Endometrium (tissue), 2 donors: ENCODE measurements at regions not wholly inside any gene's neighbourhood (a gene's known extent, or its start where the extent isn't known, plus 50 kb on each side); places are given as distances from the start of the nearest gene placed in this dataset.
"Not testable (repeated sequence)": the region's sequence is repeated elsewhere in the genome, so short reads cannot be mapped to it uniquely, and the experiment has no call there.

Experiments used
- FAIRE-seq: peaks from 2 replicates; lab custom pipeline; 2012; peaks lifted over from hg19 to GRCh38; lab: Jason Lieb, UNC
- donor health status: control.
- donor health status: control.

DNA sequence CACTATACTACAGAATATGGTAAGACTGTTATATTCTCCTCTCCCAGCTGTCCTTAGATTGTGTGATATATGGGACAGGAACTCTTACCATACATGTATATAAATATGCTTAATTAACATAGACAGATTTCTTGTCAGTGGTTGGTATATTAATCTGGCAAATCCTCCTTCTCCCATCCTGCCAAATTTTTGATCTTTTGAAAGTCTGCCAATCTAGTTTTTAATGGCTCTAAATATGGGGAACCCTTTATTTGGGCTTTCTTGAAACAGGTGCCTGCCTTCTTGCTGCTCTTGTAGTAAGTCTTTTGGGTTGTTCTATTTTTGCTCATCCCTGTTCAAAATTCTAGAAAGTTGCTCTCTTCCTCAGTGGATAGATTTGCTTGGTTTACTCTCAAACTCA is 63.5 kb downstream of the SPATA31D1 start:
- FAIRE-seq = no peak

DNA sequence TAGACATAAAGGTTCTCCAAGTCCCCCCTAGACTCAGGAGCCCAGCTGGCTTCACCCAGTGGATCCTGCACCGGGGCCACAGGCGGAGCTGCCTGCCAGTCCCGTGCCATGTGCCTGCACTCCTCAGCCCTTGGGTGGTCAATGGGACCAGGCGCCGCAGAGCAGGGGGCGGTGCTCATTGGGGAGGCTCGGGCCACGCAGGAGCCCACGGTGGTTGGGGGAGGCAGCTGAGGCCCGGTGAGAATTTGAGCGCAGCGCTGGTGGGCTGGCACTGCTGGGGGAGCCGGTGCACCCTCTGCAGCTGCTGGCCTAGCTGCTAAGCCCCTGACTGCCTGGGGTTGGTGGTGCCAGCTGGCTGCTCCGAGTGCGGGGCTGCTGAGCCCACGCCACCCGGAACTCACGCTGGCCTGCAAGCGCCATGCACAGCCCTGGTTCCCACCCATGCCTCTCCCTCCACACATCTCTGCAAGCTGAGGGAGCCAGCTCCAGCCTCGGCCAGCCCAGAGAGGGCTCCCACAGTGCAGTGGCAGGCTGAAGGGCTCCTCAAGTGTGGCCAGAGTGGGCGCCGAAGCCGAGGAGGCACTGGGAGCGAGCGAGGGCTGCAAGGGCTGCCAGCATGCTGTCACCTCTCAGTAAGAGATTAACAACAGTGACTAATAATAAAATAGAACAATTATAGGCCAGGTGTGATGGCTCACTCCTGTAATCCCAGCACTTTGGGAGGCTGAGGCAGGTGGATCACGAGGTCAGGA is 65.9 kb downstream of the SPATA31D1 start:
- FAIRE-seq = no peak

DNA sequence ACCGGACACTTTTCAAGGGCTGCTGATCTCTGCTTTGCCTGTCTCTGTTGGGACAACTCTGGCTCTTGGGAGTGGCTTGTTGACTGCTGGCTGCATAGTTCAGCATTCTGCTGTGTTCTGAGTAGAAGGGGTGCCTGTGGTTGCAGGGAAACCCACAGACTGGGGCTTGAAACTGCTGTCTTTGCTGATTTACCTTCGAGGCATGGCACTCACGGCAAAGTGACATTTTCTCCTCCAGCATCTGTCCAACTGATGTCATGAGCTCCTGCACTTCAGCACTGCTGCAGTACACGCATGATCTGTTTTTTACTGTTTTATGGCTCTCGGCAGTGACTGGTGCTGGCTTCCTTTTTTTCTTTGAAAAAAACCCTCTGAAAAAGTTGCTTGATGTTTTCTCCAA is 69.2 kb downstream of the SPATA31D1 start:
- FAIRE-seq = no peak

DNA sequence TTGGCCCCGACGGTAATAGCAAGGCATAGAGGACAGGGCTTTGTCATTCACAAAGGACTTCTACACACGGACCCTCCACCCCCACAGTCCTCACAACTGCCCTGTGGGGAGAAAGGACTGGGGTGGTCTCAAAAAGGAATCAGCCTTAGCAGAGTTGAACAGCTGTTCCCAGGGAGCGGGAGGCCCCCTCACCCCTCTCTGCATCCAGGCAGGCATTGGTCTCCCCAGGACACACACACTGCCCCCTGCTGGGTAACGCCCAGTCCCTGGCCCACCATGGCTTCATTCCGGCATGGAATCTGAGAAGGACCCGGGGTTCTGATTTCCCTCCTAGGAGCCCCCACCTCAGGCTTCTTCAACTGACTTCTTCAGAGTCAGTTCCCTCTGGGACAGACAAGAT is 73.2 kb downstream of the SPATA31D1 start:
- not testable (repeated sequence) for FAIRE-seq

DNA sequence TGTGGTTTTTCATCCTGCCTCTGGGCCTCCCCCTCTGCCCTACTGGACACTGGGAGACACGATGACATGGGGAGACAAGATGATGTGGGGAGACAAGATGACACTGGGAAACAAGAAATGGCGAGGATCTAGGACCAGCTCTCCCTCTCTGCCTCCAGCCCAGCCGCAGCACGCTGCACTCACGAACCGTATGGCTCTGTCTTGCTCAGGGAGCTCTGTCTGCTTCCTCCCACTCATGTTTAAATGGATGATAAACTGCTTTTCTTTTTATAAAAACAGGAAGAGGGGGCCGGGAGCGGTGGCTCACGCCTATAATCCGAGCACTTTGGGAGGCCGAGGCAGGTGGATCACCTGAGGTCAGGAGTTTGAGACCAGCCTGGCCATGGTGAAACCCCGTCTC is 73.7 kb downstream of the SPATA31D1 start:
- FAIRE-seq = no peak

DNA sequence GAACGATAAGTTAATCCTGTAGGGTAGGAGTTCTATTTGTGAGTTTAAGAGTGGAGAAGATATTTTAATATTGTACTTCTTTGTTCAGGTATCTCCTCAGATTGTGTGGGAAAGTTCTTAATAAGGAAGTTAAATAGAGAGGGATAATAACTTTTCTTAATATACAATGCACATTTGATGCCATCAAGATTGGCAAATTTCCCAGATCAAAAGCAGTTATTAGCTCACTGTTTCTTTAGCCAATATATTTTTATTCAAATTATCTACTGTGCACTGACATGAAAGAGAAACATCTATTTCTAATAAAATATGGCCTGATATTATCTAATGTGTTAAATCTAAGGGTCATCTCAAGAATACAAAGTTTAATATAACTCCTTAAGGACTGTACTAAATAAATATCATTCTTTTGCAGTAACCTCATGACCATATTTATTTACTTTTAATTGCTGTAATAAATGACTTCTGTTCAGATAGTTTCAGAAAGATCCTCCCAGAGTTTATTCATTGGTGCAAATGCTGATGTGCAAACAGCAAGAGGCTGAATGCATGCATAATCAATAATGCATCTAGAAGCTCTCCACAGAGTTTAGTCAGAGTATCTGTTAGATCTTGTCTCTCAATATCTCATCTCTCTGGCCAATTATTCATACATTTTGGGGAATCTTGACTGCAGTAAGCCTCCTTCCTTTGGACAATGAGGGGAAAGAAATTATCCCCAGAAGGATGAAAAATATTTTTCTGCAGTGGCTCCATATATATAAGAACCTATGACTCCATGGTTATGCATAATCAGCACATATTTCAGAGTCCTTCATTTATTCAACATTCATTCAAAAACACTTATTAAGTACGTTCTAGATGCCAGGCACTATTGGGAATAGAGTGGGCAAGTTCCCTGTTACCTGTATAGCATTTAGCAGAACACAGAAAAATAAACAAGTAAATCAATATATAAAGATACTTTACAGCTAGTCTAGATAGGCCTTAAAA is 85.3 kb downstream of the SPATA31D1 start:
- FAIRE-seq = no peak

DNA sequence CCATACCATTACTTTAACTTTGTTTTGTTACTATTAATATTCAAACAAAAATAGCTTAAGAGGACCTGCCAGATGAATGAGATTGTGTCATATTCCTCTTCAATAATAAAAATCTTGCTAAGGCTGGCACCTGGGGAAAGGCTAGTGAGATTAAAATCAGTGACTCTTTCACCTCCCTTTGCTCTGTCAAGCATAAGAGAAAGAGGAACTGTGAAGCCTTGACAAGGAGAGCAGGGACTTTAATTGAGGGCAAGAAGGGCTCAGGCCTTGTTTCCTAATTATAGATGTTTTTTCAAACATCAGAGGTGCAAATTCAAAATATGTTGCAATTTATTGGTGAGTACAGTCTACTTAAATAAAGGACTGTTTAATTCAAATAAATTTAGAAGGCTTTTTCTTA is 91.7 kb downstream of the SPATA31D1 start:
- FAIRE-seq = no peak

DNA sequence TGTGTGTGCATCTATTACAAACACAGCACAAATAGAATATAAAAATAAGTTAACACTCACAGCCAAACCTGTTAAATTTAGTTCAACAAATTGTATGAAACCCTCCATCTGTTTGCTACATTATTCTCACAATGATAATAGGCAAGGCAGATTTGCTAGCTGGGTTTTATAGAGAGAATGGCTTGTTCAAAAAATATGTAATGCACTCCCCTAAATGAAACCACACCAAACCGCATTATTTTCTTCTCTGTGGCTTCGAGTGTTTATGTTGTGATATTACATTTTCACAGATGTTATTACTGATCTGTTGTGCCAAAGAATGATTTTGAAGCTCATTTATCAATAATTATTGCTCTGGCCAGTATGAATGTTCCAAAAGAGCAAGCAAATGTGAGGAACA is 92.9 kb downstream of the SPATA31D1 start:
- FAIRE-seq = no peak

DNA sequence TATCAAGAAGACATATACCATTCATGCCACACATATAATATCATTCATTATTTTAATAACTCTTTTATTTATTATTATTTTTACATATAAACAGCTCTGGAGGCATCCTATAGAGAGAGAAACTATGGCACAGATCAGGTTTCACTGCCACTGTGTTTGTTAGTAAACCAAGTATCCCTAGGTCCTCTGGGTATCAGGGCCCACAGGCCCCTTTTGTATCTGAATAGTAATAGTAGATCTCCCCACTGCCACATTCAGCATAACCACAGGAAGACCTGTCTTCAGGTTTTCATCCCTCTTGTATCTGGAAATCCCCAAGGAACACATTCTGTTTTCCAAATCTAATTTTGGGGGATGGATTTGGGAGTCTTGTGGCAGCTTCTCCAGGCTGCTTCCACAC is 94.0 kb downstream of the SPATA31D1 start:
- no peak for FAIRE-seq

DNA sequence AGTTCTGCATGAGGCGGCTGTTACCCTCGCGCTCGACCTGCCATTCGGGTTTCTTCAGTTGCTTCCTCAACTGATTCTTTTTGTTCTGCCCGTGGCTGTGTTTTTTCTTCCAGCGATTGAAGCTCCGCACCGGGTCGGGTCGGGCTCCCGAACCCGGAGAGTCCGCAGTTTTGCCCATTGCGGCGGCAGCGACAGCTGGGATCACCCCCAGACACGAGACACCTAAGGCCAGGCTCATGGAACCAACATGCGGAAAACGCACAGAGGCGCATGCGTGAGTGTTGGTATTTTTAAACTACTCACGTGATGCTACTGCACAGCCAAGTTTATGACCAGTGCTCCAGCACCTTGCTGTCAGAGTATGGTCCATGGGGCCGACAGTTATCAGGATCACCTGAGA is 100.0 kb downstream of the SPATA31D1 start:
- no peak for FAIRE-seq

DNA sequence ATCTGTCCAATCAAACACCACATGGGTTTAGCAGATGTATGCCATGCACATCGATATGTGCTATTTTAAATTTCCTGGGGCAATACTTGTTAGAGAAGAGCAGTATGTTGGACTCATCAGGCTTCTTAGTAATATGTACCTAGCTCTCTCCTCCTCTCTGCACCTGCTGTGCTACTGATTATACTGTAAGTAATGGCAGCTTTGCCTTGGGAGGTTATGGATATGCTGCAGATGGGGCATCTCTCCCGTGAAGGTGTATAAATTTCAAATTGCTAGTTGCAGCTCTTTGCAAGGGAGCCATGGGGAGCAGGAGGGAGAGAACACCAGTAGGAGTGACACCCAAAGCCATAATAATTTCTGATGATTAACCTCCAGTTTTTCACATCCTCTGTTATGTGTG is 101.5 kb downstream of the SPATA31D1 start:
- FAIRE-seq = no peak

DNA sequence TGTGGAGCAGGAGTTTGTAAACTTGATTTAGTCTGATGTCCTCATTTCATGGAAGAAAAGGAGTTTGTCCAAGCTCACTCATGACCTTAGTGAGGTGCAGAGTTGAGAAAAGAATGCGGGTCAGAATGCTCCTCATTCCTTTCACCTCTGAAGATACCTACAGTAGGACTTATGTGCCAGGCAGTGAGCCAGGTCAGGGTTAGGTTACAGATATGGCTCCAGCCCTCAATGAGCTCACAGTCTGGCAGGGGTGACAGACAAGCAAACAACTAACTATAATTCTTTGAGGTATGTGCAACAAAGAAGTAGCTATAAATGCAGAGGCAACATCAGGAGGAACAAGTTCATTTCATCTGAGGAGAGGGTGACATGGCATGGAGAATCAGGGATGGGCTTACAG is 102.5 kb downstream of the SPATA31D1 start:
- FAIRE-seq = no peak

DNA sequence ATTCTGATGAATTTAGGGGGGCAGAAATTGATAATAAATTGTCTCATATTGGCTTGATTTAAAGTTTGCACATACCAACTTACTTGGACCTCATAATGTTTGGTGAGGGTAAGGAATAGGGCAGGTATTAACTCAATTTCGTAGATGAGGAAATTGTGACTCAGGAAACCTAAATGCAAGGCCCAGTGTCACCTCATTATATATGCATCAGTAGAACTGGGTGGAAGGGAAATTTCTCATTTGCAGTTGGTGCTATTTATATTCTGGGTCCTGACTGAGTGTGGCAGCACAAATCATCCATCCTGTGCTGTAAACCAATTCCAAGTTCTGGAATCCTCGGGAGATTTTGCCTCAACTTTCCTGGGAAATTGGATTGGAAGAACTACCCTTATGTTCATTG is 103.0 kb downstream of the SPATA31D1 start:
- FAIRE-seq = no peak

DNA sequence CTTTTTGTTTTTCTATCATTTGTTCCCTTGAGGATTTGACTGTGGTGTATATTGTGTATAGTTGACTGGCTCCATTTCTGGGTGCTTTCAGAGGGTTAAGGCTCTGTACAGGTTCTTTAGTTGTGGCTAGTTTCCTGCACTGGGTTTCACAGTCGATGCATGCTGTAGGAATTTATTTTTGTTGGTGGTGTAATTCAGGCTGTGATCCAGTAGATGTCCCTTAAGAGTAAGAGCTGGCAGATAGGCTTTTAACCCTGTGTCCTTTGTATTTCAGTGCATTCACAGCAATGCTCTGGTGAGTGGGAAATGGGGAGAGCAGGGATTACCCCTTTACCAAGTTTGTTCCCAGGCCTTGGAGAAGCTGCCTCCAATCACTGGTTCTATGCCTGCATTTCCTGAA is 112.9 kb downstream of the SPATA31D1 start:
- no peak for FAIRE-seq

DNA sequence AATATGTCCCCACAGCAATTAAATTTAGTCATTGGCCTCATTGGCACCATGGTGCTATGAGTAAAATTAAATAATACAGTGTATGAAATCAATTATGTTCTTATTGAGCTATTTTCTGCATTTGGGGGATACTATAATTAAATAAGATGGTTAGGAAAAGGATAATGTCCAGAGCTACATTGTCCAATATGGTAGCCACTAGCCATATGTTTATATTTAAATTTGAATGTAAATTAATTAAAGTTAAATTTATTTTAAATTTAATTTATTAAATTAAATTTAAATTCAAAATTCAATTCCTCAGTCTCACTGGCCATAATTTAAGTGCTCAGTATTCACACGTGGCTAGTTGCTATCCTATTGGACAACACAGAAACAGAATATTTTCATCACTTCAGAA is 115.7 kb downstream of the SPATA31D1 start:
- FAIRE-seq = no peak

DNA sequence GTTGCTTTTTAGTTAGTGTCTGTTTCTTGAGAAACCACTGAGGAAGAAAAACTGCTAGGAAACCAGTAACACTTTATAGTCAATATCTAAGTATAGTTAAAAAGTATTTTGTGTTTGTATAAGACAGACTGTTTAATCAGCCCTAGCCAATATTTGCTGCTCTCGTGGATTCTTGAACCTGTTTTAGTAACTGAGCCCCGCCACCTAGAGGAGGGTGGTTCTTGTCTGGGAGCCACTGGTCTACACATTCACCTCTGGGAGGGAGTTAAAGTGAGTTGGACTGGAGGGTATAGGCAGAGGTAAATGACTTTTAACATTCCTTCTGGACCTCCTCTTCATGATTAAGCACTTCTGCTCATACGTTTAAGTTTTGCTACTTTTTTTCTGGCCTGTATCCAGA is 117.2 kb downstream of the SPATA31D1 start:
- FAIRE-seq = no peak

DNA sequence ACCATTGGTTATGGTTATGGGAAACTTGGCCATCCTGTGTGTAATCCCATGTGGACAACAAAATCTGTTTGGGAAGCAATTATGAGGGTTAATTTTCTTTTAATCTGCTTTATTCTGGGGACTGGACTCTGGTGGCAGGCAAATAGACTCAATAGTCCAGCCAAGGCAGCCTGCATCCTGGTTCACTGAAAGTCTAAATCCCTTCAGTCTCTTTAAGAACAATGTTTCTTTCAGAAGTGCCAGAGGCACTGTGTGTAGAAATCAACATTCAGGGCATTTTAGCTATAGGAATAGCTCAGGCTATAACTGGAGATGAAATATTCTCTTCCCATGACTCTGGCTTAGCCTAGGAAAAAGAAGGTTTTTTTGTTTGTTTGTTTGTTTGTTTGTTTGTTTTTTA is 118.0 kb downstream of the SPATA31D1 start:
- FAIRE-seq = no peak

DNA sequence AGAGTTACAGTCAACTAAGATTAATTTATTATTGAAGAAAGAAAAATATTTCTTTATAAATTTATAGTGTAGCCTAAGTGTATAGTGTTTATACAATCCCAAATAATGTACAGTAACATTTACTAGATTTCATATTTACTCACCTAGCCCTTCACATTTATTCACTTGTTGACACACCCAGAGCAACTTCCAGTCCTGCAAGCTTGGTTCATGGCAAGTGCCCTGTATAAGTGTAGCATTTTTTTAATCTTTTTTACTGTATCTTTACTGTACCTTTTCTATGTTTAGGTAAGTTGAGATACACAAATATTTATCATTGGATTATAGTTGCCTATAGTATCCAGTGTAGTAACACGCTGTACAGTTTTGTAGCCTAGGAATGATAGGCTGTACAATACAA is 119.9 kb downstream of the SPATA31D1 start:
- no peak for FAIRE-seq

DNA sequence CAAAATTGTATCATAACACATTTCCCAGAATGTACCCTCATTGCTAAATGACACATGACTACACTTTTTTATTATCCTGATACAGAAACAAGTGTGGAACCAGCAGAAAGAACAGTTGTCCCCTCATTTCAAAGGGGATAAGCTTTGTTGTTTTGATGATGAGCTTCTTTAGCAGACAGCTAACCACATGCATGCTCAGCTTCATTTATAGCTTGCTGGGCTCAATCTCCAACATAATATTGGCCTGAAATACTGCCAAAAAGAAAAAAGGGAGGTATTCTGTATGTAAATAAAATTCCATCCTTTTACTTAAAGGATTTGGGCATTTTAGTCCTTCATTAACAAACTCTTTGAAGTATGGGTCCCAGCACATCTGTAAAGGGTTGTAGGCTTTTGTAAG is 120.4 kb downstream of the SPATA31D1 start:
- no peak for FAIRE-seq

DNA sequence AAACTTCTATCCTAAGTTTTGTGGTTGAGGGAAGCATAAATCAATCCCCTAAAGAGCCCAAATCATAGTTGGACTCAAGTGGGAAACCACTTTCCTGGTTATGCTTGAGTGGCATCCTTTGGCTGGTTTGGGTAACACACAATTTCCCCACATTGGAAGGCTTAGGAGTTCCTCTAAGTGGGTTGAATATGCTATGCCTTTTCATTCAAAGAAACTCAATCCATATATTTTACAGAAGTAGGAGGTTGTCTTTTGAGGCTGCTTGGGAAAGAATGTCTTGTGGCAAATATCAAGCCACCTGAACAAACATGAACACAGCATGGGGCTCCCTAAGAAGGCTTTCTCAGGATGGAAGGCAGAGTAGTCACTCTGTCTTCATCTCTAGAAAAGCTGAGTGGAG is 121.1 kb downstream of the SPATA31D1 start:
- no peak for FAIRE-seq

DNA sequence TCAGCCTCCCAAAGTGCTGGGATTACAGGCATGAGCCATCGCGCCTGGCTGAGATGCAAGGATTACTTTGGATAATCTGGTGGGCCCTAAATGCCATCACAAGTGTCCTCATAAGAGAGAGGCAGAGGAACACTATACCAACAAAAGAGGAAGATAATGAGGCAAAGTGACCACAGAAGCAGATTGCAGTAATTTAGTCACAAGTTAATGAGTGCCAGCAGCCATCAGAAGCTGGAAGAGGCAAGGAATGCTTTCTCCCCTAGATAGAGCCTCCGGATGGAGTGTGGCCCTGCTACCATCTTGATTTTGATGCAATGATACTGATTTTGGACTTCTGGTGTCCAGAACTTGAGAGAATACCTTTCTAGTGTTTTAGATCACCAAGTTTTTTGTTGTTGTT is 122.3 kb downstream of the SPATA31D1 start:
- no peak for FAIRE-seq

DNA sequence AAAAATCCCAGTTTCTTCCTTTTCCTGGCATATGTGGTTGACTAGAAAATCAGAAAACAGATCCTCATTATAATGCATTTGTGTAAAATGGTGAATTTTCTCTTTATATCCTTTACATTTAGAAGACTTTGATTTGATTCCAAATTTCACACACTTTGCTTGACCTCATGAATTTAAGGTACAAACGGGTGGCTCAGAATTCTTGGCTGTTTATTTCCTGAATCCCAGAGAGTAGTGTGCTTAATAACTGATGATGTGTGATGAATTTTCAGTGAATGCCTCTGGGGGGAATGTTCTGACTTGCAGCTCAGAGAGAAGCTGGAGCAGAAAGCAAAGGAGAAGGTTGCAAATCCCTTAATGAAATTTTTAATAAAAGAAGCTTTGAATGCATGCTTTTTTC is 126.8 kb downstream of the SPATA31D1 start:
- FAIRE-seq = no peak

DNA sequence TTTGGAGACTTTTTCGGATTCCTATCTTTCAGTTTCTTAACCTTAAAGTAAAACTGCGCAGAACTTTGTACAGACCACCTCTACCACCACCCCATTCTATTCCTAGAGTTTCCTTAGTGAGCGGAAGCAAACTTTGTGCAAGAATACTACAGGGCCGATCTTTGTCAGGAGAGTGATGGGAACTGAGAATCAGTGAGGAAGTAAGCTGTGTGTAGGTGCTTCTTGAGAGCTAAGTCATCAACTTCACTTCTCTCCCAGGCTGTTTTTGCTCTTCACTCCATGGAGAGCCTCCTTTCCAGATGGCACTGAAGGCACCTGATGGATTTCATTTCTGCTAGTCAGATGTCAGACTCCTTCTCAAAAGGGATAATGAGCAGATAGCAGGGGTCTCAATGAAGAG is 127.3 kb downstream of the SPATA31D1 start:
- FAIRE-seq = no peak
